ENCODE measurements at regions not wholly inside any gene's neighbourhood (a gene's known extent, or its start where the extent isn't known, plus 50 kb on each side); places are given as distances from the start of the nearest gene placed in this dataset.

- TF ChIP-seq, protein P1, sequence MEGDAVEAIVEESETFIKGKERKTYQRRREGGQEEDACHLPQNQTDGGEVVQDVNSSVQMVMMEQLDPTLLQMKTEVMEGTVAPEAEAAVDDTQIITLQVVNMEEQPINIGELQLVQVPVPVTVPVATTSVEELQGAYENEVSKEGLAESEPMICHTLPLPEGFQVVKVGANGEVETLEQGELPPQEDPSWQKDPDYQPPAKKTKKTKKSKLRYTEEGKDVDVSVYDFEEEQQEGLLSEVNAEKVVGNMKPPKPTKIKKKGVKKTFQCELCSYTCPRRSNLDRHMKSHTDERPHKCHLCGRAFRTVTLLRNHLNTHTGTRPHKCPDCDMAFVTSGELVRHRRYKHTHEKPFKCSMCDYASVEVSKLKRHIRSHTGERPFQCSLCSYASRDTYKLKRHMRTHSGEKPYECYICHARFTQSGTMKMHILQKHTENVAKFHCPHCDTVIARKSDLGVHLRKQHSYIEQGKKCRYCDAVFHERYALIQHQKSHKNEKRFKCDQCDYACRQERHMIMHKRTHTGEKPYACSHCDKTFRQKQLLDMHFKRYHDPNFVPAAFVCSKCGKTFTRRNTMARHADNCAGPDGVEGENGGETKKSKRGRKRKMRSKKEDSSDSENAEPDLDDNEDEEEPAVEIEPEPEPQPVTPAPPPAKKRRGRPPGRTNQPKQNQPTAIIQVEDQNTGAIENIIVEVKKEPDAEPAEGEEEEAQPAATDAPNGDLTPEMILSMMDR (IDR thresholded peaks at IDR 0.05; ENCODE audit: low read length): no peak
- no peak for TF ChIP-seq EZH2 (IDR thresholded peaks at IDR 0.05; ENCODE audit: borderline replicate concordance, low read length)
Observed at GRCh38 chr12:124482567-124482893, 84.9 kb downstream of the NCOR2 start.
